GM21381 (cell line): ENCODE measurements at regions not wholly inside any gene's neighbourhood (a gene's known extent, or its start where the extent isn't known, plus 50 kb on each side); places are given as distances from the start of the nearest gene placed in this dataset.

Experiments
- ATAC-seq: cut with Tn5 transposase; IDR thresholded peaks from one replicate; pipeline ENCODE4 v1.9.1; 2021; ENCODE audit warnings: mild to moderate bottlenecking, moderate library complexity; ENCODE audit not compliant: unreplicated experiment

GRCh38 chr2:104790100-104790811, 63.7 kb upstream of the POU3F3 start:
- no peak for ATAC-seq

- no peak for ATAC-seq
Observed at GRCh38 chr2:104790901-104791495, 62.9 kb upstream of the POU3F3 start.

DNA sequence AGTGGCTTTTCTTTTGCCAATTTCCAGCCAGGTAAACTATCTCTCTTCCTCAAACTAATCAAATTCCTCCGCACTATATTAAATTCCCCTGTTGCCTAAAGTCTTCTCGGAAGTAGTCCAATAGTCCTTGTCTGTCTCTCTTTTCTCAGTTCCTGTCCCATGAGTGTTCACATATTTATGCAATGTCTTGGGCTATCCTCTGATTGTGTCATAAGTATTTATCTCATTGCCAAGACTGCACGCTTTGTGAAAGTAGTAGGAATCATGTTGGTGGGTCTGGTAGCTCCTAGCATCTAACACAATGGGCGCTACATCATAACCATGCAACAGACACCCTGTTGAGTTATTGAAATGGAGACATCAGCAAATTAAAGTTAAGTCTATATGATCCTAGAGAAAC, 59.9 kb upstream of the POU3F3 start:
- ATAC-seq: no peak

DNA sequence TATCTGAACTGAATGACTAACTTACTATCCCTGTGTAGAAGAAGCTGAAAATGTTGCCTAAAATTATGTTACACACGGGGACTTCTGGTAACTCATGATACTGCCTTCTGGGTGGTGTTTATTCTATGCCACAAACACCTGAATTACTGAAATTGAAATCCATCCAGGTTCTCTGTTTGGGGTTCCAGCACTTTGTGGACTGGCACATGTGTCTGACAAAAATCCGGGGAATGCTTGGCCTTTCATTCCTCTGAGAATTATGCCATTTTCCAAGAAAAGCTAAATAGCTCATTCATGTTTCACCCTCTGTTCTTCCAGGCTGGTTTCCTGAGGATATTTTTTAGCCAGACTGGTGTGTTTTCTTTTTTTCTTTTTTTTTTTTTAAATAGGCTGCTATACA, 59.5 kb upstream of the POU3F3 start:
- ATAC-seq: no peak
